ENCODE measurements at regions not wholly inside any gene's neighbourhood (a gene's known extent, or its start where the extent isn't known, plus 50 kb on each side); places are given as distances from the start of the nearest gene placed in this dataset.

GRCh38 chr12:25771476-25771875 is 187.0 kb upstream of the RASSF8 start:
- H3K27ac ChIP-seq, result no peak overlapping the region
- DNase-seq (ENCODE audit: low spot score), result no peak
- H3K27me3 ChIP-seq, result no peaks in the 10 kb centered on the region
- H3K9me3 ChIP-seq, result no peaks in the 10 kb centered on the region
- H3K36me3 ChIP-seq, result no peaks in the 10 kb centered on the region
- no peak overlapping the region for H3K4me3 ChIP-seq
- no peak for TF ChIP-seq CTCF (IDR thresholded peaks at IDR 0.05)
- H3K4me1 ChIP-seq, result no peaks in the 10 kb centered on the region

- Histone ChIP-seq H3K9me3 (no peaks in the 10 kb centered on the region), H3K4me3 (no peak overlapping the region), H3K36me3 (no peaks in the 10 kb centered on the region), H3K4me1 (no peaks in the 10 kb centered on the region), H3K27ac (no peak overlapping the region), H3K27me3 (no peaks in the 10 kb centered on the region)
- TF ChIP-seq CTCF (IDR thresholded peaks at IDR 0.05), result no peak
- no peak for DNase-seq (ENCODE audit: low spot score)
Measured at GRCh38 chr12:25775968-25776367, 182.5 kb upstream of the RASSF8 start.

- Histone ChIP-seq H3K4me1 (no peaks in the 10 kb centered on the region), H3K27ac (no peak overlapping the region), H3K36me3 (no peaks in the 10 kb centered on the region), H3K27me3 (no peaks in the 10 kb centered on the region), H3K9me3 (no peaks in the 10 kb centered on the region), H3K4me3 (no peak overlapping the region)
- no peak for DNase-seq (ENCODE audit: low spot score)
- TF ChIP-seq CTCF (IDR thresholded peaks at IDR 0.05), result no peak
Measured at GRCh38 chr12:25780771-25781170, 177.7 kb upstream of the RASSF8 start.

- Histone ChIP-seq H3K4me1 (no peaks in the 10 kb centered on the region), H3K36me3 (no peaks in the 10 kb centered on the region), H3K4me3 (no peak overlapping the region), H3K9me3 (no peaks in the 10 kb centered on the region), H3K27ac (no peak overlapping the region), H3K27me3 (no peaks in the 10 kb centered on the region)
- TF ChIP-seq CTCF (IDR thresholded peaks at IDR 0.05), result no peak
- DNase-seq (ENCODE audit: low spot score), result no peak
Measured at GRCh38 chr12:25781232-25781631, 177.2 kb upstream of the RASSF8 start.

- peaks cover 0 to under 1% of the 10 kb centered on the region in 2 donors for H3K4me1 ChIP-seq
- H3K4me3 ChIP-seq, result no peak overlapping the region
- DNase-seq (ENCODE audit: low spot score), result no peak
- H3K27ac ChIP-seq, result no peak overlapping the region
- H3K27me3 ChIP-seq, result no peaks in the 10 kb centered on the region
- TF ChIP-seq CTCF (IDR thresholded peaks at IDR 0.05), result no peak
- H3K36me3 ChIP-seq, result no peaks in the 10 kb centered on the region
- H3K9me3 ChIP-seq, result no peaks in the 10 kb centered on the region
Measured at GRCh38 chr12:25783566-25783965, 174.9 kb upstream of the RASSF8 start.

- Histone ChIP-seq H3K4me1 (peaks cover 0 to 12% of the 10 kb centered on the region in 2 donors), H3K36me3 (no peaks in the 10 kb centered on the region), H3K27ac (no peak overlapping the region), H3K27me3 (no peaks in the 10 kb centered on the region), H3K9me3 (no peaks in the 10 kb centered on the region), H3K4me3 (no peak overlapping the region)
- no peak for DNase-seq (ENCODE audit: low spot score)
- no peak for TF ChIP-seq CTCF (IDR thresholded peaks at IDR 0.05)
Measured at GRCh38 chr12:25784669-25785068, 173.8 kb upstream of the RASSF8 start.
